HT1080 (cell line): ENCODE measurements at regions not wholly inside any gene's neighbourhood (a gene's known extent, or its start where the extent isn't known, plus 50 kb on each side); places are given as distances from the start of the nearest gene placed in this dataset.
"Not testable (repeated sequence)": the region's sequence is repeated elsewhere in the genome, so short reads cannot be mapped to it uniquely, and the experiment has no call there.

Experiments used
- DNase-seq: peaks from one replicate; pipeline ENCODE4 v3.0.0-alpha.2; 2015; ENCODE audit warnings: low read depth

- DNase-seq: no peak
Observed at GRCh38 chr19:31875591-31875990, 469.8 kb upstream of the ZNF507 start.

- no peak for DNase-seq
Observed at GRCh38 chr19:31880283-31880682, 465.1 kb upstream of the ZNF507 start.

- DNase-seq: no peak
Observed at GRCh38 chr19:31881988-31882387, 463.4 kb upstream of the ZNF507 start.

GRCh38 chr19:31882709-31883108, 462.7 kb upstream of the ZNF507 start:
- DNase-seq: no peak

- DNase-seq: no peak
Observed at GRCh38 chr19:31883296-31883990, 462.0 kb upstream of the ZNF507 start.

- no peak for DNase-seq
Observed at GRCh38 chr19:31885280-31885853, 460.0 kb upstream of the ZNF507 start.

- DNase-seq: no peak
Observed at GRCh38 chr19:31890230-31890629, 455.2 kb upstream of the ZNF507 start.

GRCh38 chr19:31892060-31892459, 453.4 kb upstream of the ZNF507 start:
- DNase-seq: no peak

- not testable (repeated sequence) for DNase-seq
Observed at GRCh38 chr19:31893491-31893890, 451.9 kb upstream of the ZNF507 start.

GRCh38 chr19:31894451-31894850, 451.0 kb upstream of the ZNF507 start:
- no peak for DNase-seq

GRCh38 chr19:31897292-31897691, 448.1 kb upstream of the ZNF507 start:
- DNase-seq: no peak

- no peak for DNase-seq
Observed at GRCh38 chr19:31900991-31901390, 444.4 kb upstream of the ZNF507 start.

- DNase-seq: no peak
Observed at GRCh38 chr19:31902821-31903220, 442.6 kb upstream of the ZNF507 start.

- no peak for DNase-seq
Observed at GRCh38 chr19:31903979-31904378, 441.4 kb upstream of the ZNF507 start.

GRCh38 chr19:31906111-31906871, 439.1 kb upstream of the ZNF507 start:
- DNase-seq: no peak

- DNase-seq: no peak
Observed at GRCh38 chr19:31907661-31908060, 437.7 kb upstream of the ZNF507 start.

- no peak for DNase-seq
Observed at GRCh38 chr19:31908080-31908479, 437.3 kb upstream of the ZNF507 start.

GRCh38 chr19:31908496-31909225, 436.7 kb upstream of the ZNF507 start:
- DNase-seq: no peak

GRCh38 chr19:31910224-31910623, 435.2 kb upstream of the ZNF507 start:
- no peak for DNase-seq

GRCh38 chr19:31911577-31911976, 433.8 kb upstream of the ZNF507 start:
- DNase-seq: no peak

GRCh38 chr19:31913103-31913661, 432.2 kb upstream of the ZNF507 start:
- no peak for DNase-seq

GRCh38 chr19:31930401-31930800, 415.0 kb upstream of the ZNF507 start:
- DNase-seq: no peak
